ENCODE measurements at regions not wholly inside any gene's neighbourhood (a gene's known extent, or its start where the extent isn't known, plus 50 kb on each side); places are given as distances from the start of the nearest gene placed in this dataset.

DNA sequence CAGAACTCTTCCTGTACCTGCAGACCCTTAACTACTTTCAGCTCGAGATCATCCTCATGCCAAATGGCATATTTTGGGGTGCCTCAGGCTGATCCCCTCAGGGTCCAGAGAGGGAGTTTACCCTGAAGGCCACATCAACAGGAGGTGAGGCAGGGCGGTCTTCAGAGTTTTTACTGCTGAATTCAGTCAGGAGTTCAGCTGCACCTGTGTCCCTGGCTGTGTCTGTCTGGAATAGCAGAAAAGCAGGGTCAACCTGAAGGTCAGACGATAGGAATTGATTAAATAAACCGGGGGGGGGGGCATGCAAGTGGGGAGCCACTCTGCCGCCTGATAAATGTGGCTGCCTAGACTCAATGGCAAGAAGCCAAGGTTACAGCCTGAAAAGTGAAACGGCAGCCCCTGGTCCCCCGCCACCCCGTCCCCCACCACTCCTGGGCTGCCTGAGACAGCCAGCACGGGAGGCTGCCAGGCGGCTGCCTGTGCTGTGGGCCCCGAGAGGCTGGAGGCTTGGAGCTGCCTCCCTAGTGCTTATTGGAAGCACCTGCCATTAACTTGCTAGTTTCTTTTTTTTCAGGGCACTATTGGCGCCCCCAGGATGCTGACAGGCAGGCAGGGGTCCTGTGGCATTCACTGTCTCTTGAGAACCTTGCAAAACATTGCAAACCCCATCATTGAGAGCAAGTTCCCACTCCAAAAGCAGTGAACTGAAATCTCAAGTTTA, 182.7 kb upstream of the PPP1R26 start:
- 60% methylated on average over 1 of the region's 12 CpGs; no CpG with 5 or more reads in 1 of the 2 experiments for WGBS, 2 experiments (ENCODE audit: extremely low coverage in 2 of 2, insufficient read length in 1 of 2)
- no peak overlapping the region for H3K23ac ChIP-seq (ENCODE audit: low read depth, low read length)
- H2AK9ac ChIP-seq (replicated peaks; ENCODE audit: low read depth, low read length, poor library complexity): no peak overlapping the region
- H3K18ac ChIP-seq (ENCODE audit: low read depth, low read length): no peak overlapping the region
- H3K4me3 ChIP-seq (ENCODE audit: insufficient read depth, low read depth, low read length): no peak overlapping the region
- no peak overlapping the region for H3K4me2 ChIP-seq (ENCODE audit: low read depth, low read length)
- no peak overlapping the region for H3K14ac ChIP-seq (replicated peaks; ENCODE audit: low read depth, low read length)
- no peak for TF ChIP-seq MAZ (IDR thresholded peaks at IDR 0.05; ENCODE audit: borderline replicate concordance, low read depth, low read length)
- no peak for TF ChIP-seq CTCF (conservative IDR thresholded peaks at IDR 0.05; ENCODE audit: low read depth, low read length)
- no peak for TF ChIP-seq MXI1 (IDR thresholded peaks at IDR 0.05; ENCODE audit: borderline replicate concordance, low read depth, low read length)
- TF ChIP-seq RFX5 (IDR thresholded peaks at IDR 0.05; ENCODE audit: low read depth, low read length): no peak
- no peak overlapping the region for H3K4ac ChIP-seq (ENCODE audit: low read depth, low read length)
- BruUV-seq (replicated peaks): no TSS peak
- H2BK20ac ChIP-seq (ENCODE audit: low read depth, low read length): no peak overlapping the region
- H3K79me1 ChIP-seq (ENCODE audit: low read depth in 1 of 2, low read length in 2 of 2): no peaks in the 10 kb centered on the region
- no peak overlapping the region for H4K5ac ChIP-seq (ENCODE audit: low read depth, low read length)
- H3K56ac ChIP-seq (ENCODE audit: extremely low read depth, insufficient read depth, low read length): no peak overlapping the region
- intact Hi-C loops (cut with micrococcal nuclease) (no loop called here), in situ Hi-C loops (cut with MboI; ENCODE audit: low sequenced_read_pairs) (no loop called here), dilution Hi-C loops (cut with HindIII; ENCODE audit: low sequenced_read_pairs, unreplicated experiment) (no loop called here)
- CTCF ChIA-PET: no interaction called here
- DNase-seq (no peak), ATAC-seq (ENCODE audit: low read depth) (no peak)
- H4K91ac ChIP-seq (ENCODE audit: insufficient read depth, low read depth, low read length): no peak overlapping the region
- no peak overlapping the region for H4K8ac ChIP-seq (ENCODE audit: low read depth in 2 of 2, low read length in 2 of 2)
- H4K20me1 ChIP-seq (ENCODE audit: insufficient read depth, low read length): no peaks in the 10 kb centered on the region
- H3K9me3 ChIP-seq (ENCODE audit: control insufficient read depth, insufficient read depth, low read length): peaks cover 16% of the 10 kb centered on the region
- H3K9me1 ChIP-seq (ENCODE audit: insufficient read depth, low read length): no peaks in the 10 kb centered on the region
- no peak overlapping the region for H2AFZ ChIP-seq (replicated peaks; ENCODE audit: low read length, poor library complexity)
- no peaks in the 10 kb centered on the region for H3K36me3 ChIP-seq (ENCODE audit: control insufficient read depth, insufficient read depth, low read length)
- H2BK15ac ChIP-seq (ENCODE audit: low read depth, low read length): no peak overlapping the region
- H2BK120ac ChIP-seq (ENCODE audit: low read depth, low read length): no peak overlapping the region
- no peak overlapping the region for H3K9ac ChIP-seq (ENCODE audit: low read depth, low read length)
- H3K4me1 ChIP-seq (ENCODE audit: control insufficient read depth, insufficient read depth, low read length): no peaks in the 10 kb centered on the region
- H3K27me3 ChIP-seq (ENCODE audit: control insufficient read depth, insufficient read depth, low read length): no peaks in the 10 kb centered on the region
- POLR2A ChIA-PET (ENCODE audit: unreplicated experiment): no interaction called here
- H2BK5ac ChIP-seq (ENCODE audit: low read depth, low read length, poor library complexity, severe bottlenecking): no peak overlapping the region
- no peak overlapping the region for H2AK5ac ChIP-seq (ENCODE audit: low read depth, low read length)
- no peak overlapping the region for H3K27ac ChIP-seq (ENCODE audit: insufficient read depth, low read length)

Data from IMR-90 (cell line).